ENCODE measurements at regions not wholly inside any gene's neighbourhood (a gene's known extent, or its start where the extent isn't known, plus 50 kb on each side); places are given as distances from the start of the nearest gene placed in this dataset.

GRCh38 chr2:16139663-16140615, 199.6 kb downstream of the MYCN start:
- DNase-seq: no peak

DNA sequence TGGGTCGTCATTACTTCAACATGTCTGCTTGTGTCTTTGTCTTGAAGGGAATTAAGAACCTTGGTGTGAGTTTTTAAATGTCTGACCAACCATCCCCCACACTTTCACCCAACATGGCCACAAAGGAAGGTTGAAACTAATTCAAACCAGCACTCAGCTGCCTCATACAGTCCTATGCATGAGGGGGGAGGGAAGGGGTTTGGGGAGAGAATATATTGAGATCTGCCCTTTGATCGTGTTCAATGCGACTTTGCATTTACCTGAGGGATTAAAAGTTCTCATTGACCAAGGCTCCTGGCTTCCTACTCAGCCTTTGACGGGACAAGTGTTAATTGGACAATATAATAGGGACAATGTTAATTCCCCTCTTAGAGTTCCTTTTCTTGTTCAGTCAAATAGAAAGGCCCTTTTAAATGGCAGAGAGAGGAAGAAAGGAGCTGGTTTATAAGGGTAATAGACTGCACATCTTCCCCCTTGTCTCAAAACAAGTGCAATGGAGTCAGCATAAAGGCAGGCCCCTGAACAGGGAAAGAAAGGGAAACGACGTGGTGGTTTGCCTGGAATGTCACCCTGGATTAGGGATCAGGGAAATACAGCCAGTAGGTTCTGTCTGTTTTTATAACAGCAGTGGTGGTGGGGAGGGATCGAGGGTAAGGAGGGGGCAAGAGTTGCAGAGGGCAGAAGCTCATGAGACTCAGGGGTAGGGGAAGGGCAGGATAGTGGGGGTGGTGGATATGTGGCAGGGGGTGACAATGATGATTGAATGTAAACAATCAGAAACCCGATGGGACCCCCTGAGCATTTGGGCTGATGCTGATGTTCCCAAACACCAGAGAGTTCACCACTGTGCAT, 198.7 kb downstream of the MYCN start:
- DNase-seq: no peak

- no peak for DNase-seq
Observed at GRCh38 chr2:16137080-16137755, 196.9 kb downstream of the MYCN start.

- DNase-seq: no peak
Observed at GRCh38 chr2:16136461-16137035, 196.2 kb downstream of the MYCN start.

DNA sequence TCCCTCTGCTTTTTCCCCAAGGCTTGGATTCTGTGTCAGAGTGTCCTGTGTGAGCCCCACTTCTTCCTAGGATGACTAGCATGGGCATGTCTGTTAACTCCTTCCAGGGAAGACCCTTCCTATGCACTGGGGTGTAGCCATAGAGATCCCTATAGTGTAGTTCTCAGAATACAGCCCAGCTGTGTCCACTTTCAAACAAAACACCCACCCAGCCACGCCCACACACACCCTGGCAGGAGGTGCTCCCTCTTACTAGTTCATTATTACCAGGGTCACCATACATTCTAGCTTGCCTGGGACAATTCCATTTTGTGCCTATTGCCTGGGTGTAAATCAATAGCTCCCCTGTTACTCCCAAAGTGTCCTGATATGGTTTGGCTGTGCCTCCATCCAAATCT, 195.6 kb downstream of the MYCN start:
- no peak for DNase-seq

DNA sequence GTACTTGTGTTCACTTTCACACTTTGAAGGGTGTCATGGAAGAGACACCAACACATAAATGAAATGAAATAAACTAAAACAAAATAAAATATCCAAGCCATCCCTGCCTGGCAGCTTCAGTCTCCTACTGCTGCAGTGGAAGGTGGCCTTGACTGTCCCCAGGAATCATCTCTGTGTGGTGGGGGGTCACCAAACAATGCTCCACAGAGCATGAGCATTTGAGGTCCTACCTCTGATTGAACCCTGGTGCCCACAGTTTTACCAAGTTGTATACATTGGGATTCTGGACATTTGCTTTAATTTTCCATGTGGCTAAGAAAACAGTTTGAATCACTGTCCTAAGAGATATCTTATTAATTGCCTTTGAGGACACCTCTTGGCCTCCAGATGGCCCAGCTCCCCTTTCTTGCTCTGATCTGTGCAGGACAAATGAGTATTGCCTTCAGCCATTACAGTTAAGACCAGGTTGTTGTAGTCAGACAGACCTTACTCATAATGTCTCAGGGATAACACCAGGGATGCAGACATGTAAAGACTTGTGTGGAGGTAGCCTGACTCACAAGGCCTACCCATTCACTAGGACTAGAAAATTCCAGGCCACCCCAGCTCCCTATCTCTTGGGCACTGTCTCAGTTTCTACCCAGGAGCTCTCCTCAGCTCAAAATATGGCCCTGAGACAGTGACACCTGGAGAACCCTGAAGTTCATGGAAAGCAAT, 195.0 kb downstream of the MYCN start:
- DNase-seq: no peak

DNA sequence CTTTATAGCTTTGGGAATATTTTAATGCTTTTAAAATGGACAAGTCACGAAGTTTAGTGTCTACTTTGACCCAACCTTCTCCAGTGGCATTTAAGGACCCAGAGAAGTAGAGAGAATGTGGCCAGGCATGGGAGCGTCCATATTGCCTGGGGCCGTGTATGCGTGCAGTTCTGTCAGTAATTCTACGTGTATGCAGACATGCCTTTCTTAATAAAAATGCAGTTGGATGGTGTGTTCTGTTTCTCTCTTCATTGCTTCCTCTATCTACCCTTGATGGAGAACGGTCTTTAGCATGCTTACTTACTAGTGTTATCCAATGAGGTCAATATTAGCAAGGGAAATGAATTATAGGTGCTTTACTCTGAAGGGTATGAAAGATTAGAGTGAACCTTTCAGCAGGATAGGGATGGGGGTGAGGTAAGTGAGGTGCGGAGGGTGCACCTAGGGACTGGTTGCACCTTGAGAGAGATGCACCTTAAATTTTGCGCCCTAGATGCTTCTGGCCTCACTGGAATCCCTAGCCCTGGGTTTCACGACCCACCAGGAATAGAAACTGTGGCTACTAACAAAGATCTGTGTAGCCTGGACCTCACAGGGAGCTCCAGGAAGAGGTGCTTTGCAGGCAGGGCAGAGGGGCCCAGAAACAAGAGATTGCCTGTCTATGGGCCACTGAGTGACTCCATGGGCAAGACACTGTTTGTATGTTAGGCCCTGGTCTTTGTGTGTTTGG, 194.3 kb downstream of the MYCN start:
- DNase-seq: no peak

DNA sequence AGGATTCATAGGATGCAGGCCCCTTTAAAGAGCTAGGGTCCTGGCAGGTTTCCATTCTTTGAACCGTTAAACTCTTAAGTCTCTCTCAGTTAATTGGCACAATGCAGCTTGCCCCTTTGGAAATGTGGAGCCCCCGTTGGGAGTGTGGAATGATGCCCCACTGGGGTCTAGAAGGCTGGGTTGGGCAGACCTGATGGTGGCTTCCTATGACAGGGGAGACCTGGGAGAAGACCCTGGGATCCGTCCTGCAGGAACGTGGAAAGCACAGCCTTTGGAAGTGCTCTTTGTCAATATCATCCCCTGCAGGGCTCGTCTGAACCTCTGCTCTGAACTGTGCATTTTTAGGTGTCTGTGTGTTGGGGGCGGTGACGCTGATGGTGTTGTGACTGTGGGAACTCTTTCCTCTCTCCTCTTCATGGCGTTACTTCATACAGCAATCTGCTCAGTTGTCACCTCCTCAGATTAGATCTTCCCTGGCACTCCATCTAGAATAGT, 190.6 kb downstream of the MYCN start:
- DNase-seq: no peak

GRCh38 chr2:16130541-16130880, 190.2 kb downstream of the MYCN start:
- no peak for DNase-seq

GRCh38 chr2:16129716-16130540, 189.6 kb downstream of the MYCN start:
- no peak for DNase-seq

DNA sequence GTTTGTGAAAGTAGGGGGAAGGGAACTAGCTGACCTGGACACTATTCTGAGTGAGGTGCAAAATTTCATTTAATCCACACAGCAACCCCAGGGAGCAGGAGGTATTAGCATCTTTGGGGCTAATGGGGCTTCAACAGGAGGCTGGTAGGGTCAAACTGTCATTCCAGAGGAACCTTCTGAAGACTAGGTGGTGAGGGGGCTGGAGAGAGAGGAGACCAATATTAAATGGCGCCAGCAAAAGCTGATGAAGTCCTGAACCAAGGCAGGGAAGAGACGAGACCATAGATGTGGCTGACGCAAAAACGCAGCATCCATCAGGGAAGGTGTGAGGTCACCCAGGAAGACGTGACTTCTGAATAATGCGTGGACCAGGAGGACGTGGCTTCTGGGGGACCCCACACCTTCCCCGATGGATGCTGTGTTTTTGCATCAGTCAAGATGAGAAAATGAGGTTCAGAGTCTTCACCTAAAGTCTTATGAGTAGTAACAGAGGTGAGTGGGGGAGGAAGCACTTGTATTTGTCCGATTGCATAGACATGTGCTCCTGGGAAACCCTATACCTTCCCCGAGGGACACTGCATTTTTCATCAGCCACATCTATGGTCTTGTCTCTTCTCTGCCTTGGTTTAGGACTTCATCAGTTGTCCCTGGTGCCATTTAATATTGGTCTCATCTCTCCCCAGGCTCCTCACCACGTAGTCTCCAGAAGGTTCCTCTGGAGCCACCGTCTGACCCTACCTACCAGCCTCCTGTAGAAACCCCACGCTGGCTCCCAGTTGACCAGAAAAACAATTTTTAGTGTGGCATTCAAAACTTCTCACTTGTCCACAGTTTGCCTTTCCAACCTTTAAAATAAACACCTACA, 188.6 kb downstream of the MYCN start:
- no peak for DNase-seq

DNA sequence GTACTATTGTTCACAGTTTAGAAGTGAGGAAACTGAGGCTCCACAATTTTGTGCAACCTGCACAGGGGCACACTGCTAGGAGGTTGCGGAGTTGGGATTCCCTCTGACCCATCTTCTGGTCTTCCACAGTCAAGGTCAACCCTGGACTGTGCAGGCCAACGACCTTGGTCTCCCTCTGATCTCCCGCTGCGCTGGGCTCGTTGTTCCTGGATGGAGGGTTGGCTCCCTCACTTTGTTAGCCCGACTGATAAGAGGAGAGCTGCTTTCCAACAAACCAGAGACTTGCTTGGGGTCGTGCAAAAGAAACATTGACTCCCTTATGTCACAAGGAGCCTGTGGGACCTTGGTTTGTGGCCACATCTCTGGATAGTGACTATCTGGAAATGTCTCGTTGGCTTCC, 187.6 kb downstream of the MYCN start:
- DNase-seq: no peak

GRCh38 chr2:16127276-16127940, 187.1 kb downstream of the MYCN start:
- DNase-seq: no peak

- no peak for DNase-seq
Observed at GRCh38 chr2:16126517-16127275, 186.3 kb downstream of the MYCN start.

DNA sequence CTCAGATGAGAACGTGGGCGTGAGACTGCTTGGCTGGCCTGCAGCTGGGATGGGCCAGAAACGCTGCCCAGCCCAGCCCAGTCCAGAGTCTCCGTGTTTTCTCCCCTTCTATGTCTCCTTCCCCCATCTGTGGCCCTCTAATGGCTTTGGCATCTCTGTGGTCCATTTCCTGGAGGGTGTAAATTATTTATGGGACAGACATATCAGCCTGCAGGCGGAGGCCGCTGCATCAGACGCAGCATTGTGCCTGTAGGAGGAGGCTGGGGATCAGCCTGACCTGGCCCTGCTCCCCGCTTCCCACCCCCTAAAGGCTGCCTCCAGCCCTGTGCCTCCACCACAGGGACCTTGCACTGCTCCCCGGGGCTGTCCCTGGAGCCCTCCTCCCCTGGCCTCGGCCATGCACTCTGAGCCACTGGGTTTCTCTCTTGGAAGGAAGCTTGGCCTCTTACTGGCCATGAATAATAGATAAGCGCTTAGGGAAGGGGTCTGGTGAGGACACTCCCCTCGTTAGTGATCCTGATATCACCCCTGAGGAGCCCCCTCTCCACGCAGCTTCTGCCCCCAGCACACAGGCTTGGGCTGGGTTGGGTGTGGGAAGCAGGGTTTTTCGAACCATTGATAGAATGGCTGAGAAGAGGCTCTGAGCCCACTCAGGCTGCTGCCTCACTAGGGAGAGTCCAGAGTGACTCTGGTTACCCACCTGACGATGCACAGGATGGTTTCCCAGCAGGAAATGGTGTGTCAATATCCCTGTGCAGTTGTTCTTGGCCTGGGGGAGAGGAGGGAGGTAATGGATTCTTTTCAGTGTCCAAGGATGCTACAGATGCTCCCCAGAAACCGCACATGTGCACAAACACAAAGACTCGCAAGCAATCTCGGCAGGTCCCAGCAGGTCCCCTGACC, 185.5 kb downstream of the MYCN start:
- DNase-seq: no peak

DNA sequence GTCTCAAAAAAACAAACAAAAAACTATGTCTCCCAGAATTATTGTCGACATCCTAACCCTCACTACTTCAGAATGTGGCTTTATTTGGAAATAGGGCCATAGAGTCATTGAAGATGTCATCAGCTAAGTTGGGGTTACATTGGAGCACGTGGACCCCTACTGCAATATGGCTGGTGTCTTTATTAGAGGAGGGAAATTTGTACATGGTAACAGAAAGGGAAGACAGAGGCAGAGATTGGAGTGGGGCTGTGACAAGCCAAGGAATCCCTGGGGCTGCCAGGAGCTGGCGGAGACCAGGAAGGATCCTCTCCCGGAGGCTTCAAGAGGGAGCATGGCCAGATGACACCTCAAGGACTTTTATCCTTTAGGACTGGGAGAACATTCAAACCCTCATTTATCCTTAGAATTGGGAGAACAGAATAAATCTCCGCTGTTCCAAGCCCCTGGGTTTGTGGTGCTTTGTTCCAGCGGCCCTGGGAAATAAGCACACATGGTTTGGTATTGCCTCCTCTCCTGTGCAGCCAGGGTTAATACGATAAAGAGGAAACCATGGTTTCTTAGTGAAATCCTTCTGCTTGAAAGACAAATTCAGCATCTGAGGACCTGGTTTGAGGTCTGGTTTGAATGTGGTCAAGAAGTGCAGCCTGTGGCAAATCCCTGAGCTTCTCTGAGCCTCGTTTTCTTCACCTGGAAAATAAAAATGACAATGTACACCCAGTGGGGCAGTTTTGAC, 184.7 kb downstream of the MYCN start:
- no peak for DNase-seq
